ENCODE measurements at regions not wholly inside any gene's neighbourhood (a gene's known extent, or its start where the extent isn't known, plus 50 kb on each side); places are given as distances from the start of the nearest gene placed in this dataset.

GRCh38 chr12:22956690-22957089 is 331.7 kb downstream of the ETNK1 start:
- TF ChIP-seq CTCF (IDR thresholded peaks at IDR 0.05): no peak

GRCh38 chr12:22967171-22967570 is 342.2 kb downstream of the ETNK1 start:
- no peaks in the 10 kb centered on the region for H3K9me3 ChIP-seq
- H3K27me3 ChIP-seq: no peaks in the 10 kb centered on the region
- no peak overlapping the region for H3K4me3 ChIP-seq
- no peaks in the 10 kb centered on the region for H3K4me1 ChIP-seq
- H3K36me3 ChIP-seq: no peaks in the 10 kb centered on the region
- H3K27ac ChIP-seq: no peak overlapping the region
- TF ChIP-seq CTCF (IDR thresholded peaks at IDR 0.05): no peak
- DNase-seq (ENCODE audit: low spot score): no peak

More at GRCh38 chr12:22956690-22957089, 331.7 kb downstream of the ETNK1 start:
- H3K36me3 ChIP-seq: no peaks in the 10 kb centered on the region
- no peak overlapping the region for H3K4me3 ChIP-seq
- H3K27ac ChIP-seq: no peak overlapping the region
- no peaks in the 10 kb centered on the region for H3K27me3 ChIP-seq
- no peaks in the 10 kb centered on the region for H3K4me1 ChIP-seq
- no peaks in the 10 kb centered on the region for H3K9me3 ChIP-seq
- no peak for DNase-seq (ENCODE audit: low spot score)

GRCh38 chr12:22969521-22969920 is 344.6 kb downstream of the ETNK1 start:
- Histone ChIP-seq H3K27me3 (no peaks in the 10 kb centered on the region), H3K36me3 (no peaks in the 10 kb centered on the region), H3K4me1 (no peaks in the 10 kb centered on the region), H3K9me3 (no peaks in the 10 kb centered on the region), H3K4me3 (no peak overlapping the region), H3K27ac (no peak overlapping the region)
- DNase-seq (ENCODE audit: low spot score): no peak
- TF ChIP-seq CTCF (IDR thresholded peaks at IDR 0.05): no peak

GRCh38 chr12:22971247-22971646 is 346.3 kb downstream of the ETNK1 start:
- Histone ChIP-seq H3K27ac (no peak overlapping the region), H3K4me3 (no peak overlapping the region), H3K4me1 (no peaks in the 10 kb centered on the region), H3K27me3 (no peaks in the 10 kb centered on the region), H3K36me3 (no peaks in the 10 kb centered on the region), H3K9me3 (no peaks in the 10 kb centered on the region)
- no peak for TF ChIP-seq CTCF (IDR thresholded peaks at IDR 0.05)
- no peak for DNase-seq (ENCODE audit: low spot score)

- no peaks in the 10 kb centered on the region for H3K27me3 ChIP-seq
These were observed 346.8 kb downstream of the ETNK1 start for GRCh38 chr12:22971701-22972191.

More at GRCh38 chr12:22971701-22972191, 346.8 kb downstream of the ETNK1 start:
- no peak for TF ChIP-seq CTCF (IDR thresholded peaks at IDR 0.05)
- DNase-seq (ENCODE audit: low spot score): no peak
- Histone ChIP-seq H3K9me3 (no peaks in the 10 kb centered on the region), H3K27ac (no peak overlapping the region), H3K36me3 (no peaks in the 10 kb centered on the region), H3K4me3 (no peak overlapping the region), H3K4me1 (no peaks in the 10 kb centered on the region)

All from right atrium auricular region (tissue), 2 donors.